SU-DHL-6 (cell line): ENCODE measurements at regions not wholly inside any gene's neighbourhood (a gene's known extent, or its start where the extent isn't known, plus 50 kb on each side); places are given as distances from the start of the nearest gene placed in this dataset.

ENCODE experiments used
- H2AFZ ChIP-seq: fragments of 200-600 bp; sonication (generic); 2 replicates; pipeline ENCODE4 v1.6.1; 2014; ENCODE audit warnings: low read depth, mild to moderate bottlenecking, moderate library complexity, mixed read lengths, antibody characterized with exemption, low read length; ENCODE audit not compliant: severe bottlenecking
- H3F3A ChIP-seq: fragments of 200-600 bp; shearing (Covaris generic); 2 replicates; pipeline ENCODE4 v1.6.0; 2016; ENCODE audit warnings: antibody characterized with exemption, mild to moderate bottlenecking; ENCODE audit not compliant: insufficient read depth
- H3K27ac ChIP-seq: fragments of 200-600 bp; sonication (generic); 2 replicates; pipeline ENCODE4 v1.5.1; 2016; ENCODE audit warnings: low read depth, mild to moderate bottlenecking, low read length, moderate library complexity, mixed read lengths
- H3K27me3 ChIP-seq: fragments of 200-600 bp; sonication (generic), shearing (Covaris generic); 2 replicates; pipeline ENCODE4 v1.6.0; 2014; ENCODE audit warnings: mild to moderate bottlenecking, low read length
- H3K36me3 ChIP-seq: fragments of 200-600 bp; sonication (generic); 2 replicates; pipeline ENCODE4 v1.6.1; 2014; ENCODE audit warnings: mild to moderate bottlenecking, low read length, mixed read lengths
- H3K4me2 ChIP-seq: fragments of 300-600, 200-600 bp; shearing (Covaris generic), sonication (generic); 2 replicates; pipeline ENCODE4 v1.6.0; 2014; ENCODE audit warnings: low read length, low read depth, mild to moderate bottlenecking; ENCODE audit not compliant: poor library complexity, severe bottlenecking
- H3K4me3 ChIP-seq: fragments of 200-600 bp; sonication (generic); 2 replicates; pipeline ENCODE4 v1.5.1; 2014; ENCODE audit warnings: antibody characterized with exemption, low read length, mild to moderate bottlenecking, mixed read lengths; ENCODE audit not compliant: insufficient read depth, poor library complexity, severe bottlenecking
- H3K79me2 ChIP-seq: fragments of 200-600 bp; sonication (generic); 2 replicates; pipeline ENCODE4 v1.6.1; 2014; ENCODE audit warnings: mild to moderate bottlenecking, low read length, moderate library complexity; ENCODE audit not compliant: insufficient read depth
- H3K9ac ChIP-seq: fragments of 200-600 bp; sonication (generic); 2 replicates; pipeline ENCODE4 v1.7.0; 2014; ENCODE audit warnings: mild to moderate bottlenecking, low read length
- H3K9me2 ChIP-seq: fragments of 200-600 bp; sonication (generic); replicated peaks from 2 replicates; pipeline ENCODE4 v1.6.1; 2014; ENCODE audit warnings: low read length; ENCODE audit not compliant: insufficient read depth
- H3K9me3 ChIP-seq: fragments of 200-600 bp; sonication (generic); 2 replicates; pipeline ENCODE4 v1.6.1; 2014; ENCODE audit warnings: low read length, mixed read lengths; ENCODE audit not compliant: insufficient read depth
- H4K20me1 ChIP-seq: fragments of 200-600 bp; sonication (generic); 2 replicates; pipeline ENCODE4 v1.6.1; 2014; ENCODE audit warnings: low read depth, mild to moderate bottlenecking, antibody characterized with exemption, low read length, moderate library complexity, mixed read lengths
- EZH2phosphoT487 ChIP-seq: fragments of 200-600 bp; sonication (generic), shearing (Covaris generic); conservative IDR thresholded peaks from 2 replicates; pipeline ENCODE4 v1.6.1; 2018; ENCODE audit warnings: mild to moderate bottlenecking, antibody characterized with exemption, low read length, moderate library complexity, mixed read lengths
- TF ChIP-seq, protein P1 (sequence below): fragments of 200-600 bp; sonication (generic); IDR thresholded peaks from one replicate; pipeline ENCODE4 v1.5.1; 2017; ENCODE audit warnings: antibody characterized with exemption, mild to moderate bottlenecking, low read length, moderate library complexity; ENCODE audit not compliant: insufficient read depth, poor library complexity, severe bottlenecking

DNA sequence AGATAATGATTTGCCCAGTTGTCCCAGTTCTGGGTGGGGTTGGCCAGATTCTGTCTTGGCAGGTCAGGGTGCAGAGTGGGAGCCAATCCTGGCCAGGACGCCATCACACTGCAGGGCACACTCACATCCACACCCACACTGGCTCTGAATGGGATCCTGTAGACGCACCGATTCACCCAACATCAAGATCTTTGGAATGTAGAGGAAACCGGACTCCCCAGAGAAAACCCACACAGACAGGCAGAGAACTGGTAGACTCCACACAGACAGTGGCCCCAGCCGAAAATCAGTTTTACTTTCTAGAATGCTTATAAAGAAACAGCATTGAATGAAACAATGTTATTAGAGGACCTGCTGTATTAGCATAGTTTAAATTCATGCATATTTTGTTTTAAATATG is 343.1 kb upstream of the DAB2 start:
- Histone ChIP-seq H3F3A (no peaks in the 10 kb centered on the region), H3K27ac (no peak overlapping the region), H3K4me2 (no peak overlapping the region), H2AFZ (no peak overlapping the region), H3K4me3 (no peak overlapping the region), H3K9me3 (0 out of 2 replicates have a peak, but pooled peaks cover 3% of the 10 kb centered on the region), H3K9ac (no peak overlapping the region), H4K20me1 (no peaks in the 10 kb centered on the region), H3K9me2 (no peaks in the 10 kb centered on the region), H3K36me3 (no peaks in the 10 kb centered on the region), H3K79me2 (no peaks in the 10 kb centered on the region), H3K27me3 (no peaks in the 10 kb centered on the region)
- TF ChIP-seq, protein P1, sequence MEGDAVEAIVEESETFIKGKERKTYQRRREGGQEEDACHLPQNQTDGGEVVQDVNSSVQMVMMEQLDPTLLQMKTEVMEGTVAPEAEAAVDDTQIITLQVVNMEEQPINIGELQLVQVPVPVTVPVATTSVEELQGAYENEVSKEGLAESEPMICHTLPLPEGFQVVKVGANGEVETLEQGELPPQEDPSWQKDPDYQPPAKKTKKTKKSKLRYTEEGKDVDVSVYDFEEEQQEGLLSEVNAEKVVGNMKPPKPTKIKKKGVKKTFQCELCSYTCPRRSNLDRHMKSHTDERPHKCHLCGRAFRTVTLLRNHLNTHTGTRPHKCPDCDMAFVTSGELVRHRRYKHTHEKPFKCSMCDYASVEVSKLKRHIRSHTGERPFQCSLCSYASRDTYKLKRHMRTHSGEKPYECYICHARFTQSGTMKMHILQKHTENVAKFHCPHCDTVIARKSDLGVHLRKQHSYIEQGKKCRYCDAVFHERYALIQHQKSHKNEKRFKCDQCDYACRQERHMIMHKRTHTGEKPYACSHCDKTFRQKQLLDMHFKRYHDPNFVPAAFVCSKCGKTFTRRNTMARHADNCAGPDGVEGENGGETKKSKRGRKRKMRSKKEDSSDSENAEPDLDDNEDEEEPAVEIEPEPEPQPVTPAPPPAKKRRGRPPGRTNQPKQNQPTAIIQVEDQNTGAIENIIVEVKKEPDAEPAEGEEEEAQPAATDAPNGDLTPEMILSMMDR = no peak
- no peak for TF ChIP-seq EZH2phosphoT487

DNA sequence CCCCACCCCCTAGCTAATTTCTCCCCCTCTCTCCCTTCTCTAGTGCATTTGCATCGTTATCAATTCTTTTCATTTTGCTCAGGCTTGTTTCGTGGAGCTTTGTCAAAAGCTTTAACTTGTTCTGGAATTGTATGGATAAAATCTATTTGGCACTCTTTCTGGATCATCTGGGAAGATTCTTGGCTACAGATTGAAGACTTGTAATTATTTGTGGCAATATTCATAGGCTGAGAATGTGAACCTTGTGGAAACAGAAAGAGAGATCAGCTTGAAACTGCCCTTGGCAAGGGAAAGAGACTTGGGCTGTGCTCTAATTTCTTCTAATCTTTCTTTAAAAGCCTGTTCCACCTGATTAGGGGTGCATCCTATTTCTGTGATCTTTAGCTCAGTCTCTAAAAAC is 340.6 kb upstream of the DAB2 start:
- Histone ChIP-seq H3K9me2 (no peaks in the 10 kb centered on the region), H2AFZ (no peak overlapping the region), H3K9me3 (0 out of 2 replicates have a peak, but pooled peaks cover 3% of the 10 kb centered on the region), H3K27me3 (no peaks in the 10 kb centered on the region), H3K27ac (no peak overlapping the region), H3K9ac (no peak overlapping the region), H3K79me2 (no peaks in the 10 kb centered on the region), H3K36me3 (no peaks in the 10 kb centered on the region), H3F3A (no peaks in the 10 kb centered on the region), H3K4me2 (no peak overlapping the region), H3K4me3 (no peak overlapping the region), H4K20me1 (no peaks in the 10 kb centered on the region)
- TF ChIP-seq, protein P1 = no peak
- no peak for TF ChIP-seq EZH2phosphoT487

DNA sequence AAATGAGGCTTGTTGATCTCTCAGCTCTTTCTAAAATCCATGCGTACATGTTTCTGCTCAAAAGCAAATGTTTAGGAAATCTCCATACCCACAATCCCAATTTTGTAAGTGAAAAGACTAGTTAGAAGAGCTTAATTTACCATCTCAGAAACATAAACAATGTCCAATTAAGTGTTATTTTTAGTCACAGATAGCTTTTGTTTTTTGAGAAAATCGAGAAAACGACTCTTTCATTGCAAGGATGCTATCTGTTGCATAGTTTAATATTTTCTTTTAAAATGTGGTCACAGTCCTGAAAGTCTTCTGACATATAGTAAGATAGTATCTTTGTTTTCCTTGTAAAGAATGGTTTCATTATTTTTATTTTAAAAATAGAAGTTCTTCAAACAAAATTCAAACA is 338.0 kb upstream of the DAB2 start:
- Histone ChIP-seq H3K36me3 (no peaks in the 10 kb centered on the region), H3K27ac (no peak overlapping the region), H4K20me1 (no peaks in the 10 kb centered on the region), H2AFZ (no peak overlapping the region), H3K27me3 (no peaks in the 10 kb centered on the region), H3K9me3 (0 out of 2 replicates have a peak, but pooled peaks cover 3% of the 10 kb centered on the region), H3K9ac (no peak overlapping the region), H3F3A (no peaks in the 10 kb centered on the region), H3K79me2 (no peaks in the 10 kb centered on the region), H3K4me3 (no peak overlapping the region), H3K9me2 (no peaks in the 10 kb centered on the region), H3K4me2 (no peak overlapping the region)
- TF ChIP-seq EZH2phosphoT487 = no peak
- TF ChIP-seq, protein P1 = no peak
